Esophagus squamous epithelium (tissue), 4 donors: ENCODE measurements at regions not wholly inside any gene's neighbourhood (a gene's known extent, or its start where the extent isn't known, plus 50 kb on each side); places are given as distances from the start of the nearest gene placed in this dataset.

Source experiments
- POLR2A ChIP-seq, 4 donors: fragments of 450-650 bp; IDR thresholded peaks; one replicate each; pipeline ENCODE4 v1.6.1; 2017; ENCODE audit warnings: antibody characterized with exemption in 4 of 4, mild to moderate bottlenecking in 4 of 4, moderate library complexity in 3 of 4
- TF ChIP-seq, protein P1 (sequence below), 6 experiments: fragments of 450-650 bp in 4 of 6; fragments of 200-600 bp in 2 of 6; sonication (generic) in 2 of 6; IDR thresholded peaks; one replicate each; pipeline ENCODE4 v1.5.1; 2016 to 2019; ENCODE audit warnings: antibody characterized with exemption in 6 of 6, mild to moderate bottlenecking in 4 of 6, moderate library complexity in 4 of 6

DNA sequence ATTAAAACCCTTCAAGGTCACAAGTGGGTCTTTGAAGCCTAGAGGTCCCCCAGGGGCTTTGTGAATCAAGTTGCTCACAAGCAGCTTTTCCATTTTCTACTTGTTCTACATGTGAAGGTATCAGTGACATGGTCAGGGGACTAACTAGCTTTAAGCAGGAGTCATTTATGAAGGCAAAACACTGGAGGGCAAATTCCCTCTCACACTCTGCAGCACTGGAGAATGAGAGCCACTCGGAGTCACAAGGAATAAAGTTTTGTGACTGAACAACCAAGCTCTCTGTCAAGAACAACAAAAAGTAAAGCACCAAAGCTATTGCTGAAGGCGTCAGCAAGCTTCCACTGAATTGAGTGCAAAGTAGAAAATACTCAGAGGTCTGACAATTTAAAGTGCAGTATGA is 609.0 kb downstream of the EDEM1 start:
- TF ChIP-seq POLR2A (IDR thresholded peaks at IDR 0.05), result no peak
- TF ChIP-seq, protein P1, sequence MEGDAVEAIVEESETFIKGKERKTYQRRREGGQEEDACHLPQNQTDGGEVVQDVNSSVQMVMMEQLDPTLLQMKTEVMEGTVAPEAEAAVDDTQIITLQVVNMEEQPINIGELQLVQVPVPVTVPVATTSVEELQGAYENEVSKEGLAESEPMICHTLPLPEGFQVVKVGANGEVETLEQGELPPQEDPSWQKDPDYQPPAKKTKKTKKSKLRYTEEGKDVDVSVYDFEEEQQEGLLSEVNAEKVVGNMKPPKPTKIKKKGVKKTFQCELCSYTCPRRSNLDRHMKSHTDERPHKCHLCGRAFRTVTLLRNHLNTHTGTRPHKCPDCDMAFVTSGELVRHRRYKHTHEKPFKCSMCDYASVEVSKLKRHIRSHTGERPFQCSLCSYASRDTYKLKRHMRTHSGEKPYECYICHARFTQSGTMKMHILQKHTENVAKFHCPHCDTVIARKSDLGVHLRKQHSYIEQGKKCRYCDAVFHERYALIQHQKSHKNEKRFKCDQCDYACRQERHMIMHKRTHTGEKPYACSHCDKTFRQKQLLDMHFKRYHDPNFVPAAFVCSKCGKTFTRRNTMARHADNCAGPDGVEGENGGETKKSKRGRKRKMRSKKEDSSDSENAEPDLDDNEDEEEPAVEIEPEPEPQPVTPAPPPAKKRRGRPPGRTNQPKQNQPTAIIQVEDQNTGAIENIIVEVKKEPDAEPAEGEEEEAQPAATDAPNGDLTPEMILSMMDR (IDR thresholded peaks at IDR 0.05), result no peak
